ENCODE measurements at regions not wholly inside any gene's neighbourhood (a gene's known extent, or its start where the extent isn't known, plus 50 kb on each side); places are given as distances from the start of the nearest gene placed in this dataset.
A peak's percentile ranks its signal among the peaks of the same experiment; 100 is the strongest.

GRCh38 chr13:75115171-75115570, 366.8 kb downstream of the TBC1D4 start:
- no peak for DNase-seq (ENCODE audit: low read depth)
- TF ChIP-seq CTCF (IDR thresholded peaks at IDR 0.05; ENCODE audit: insufficient read depth, low read depth, low read length, missing control alignments), result no peak
- H3K4me3 ChIP-seq (ENCODE audit: low read length), result no peak overlapping the region

- DNase-seq (ENCODE audit: low read depth), result no peak
- H3K4me3 ChIP-seq (ENCODE audit: low read length), result no peak overlapping the region
- no peak for TF ChIP-seq CTCF (IDR thresholded peaks at IDR 0.05; ENCODE audit: insufficient read depth, low read depth, low read length, missing control alignments)
Observed at GRCh38 chr13:75103976-75104375, 378.0 kb downstream of the TBC1D4 start.

- no peak for TF ChIP-seq CTCF (IDR thresholded peaks at IDR 0.05; ENCODE audit: insufficient read depth, low read depth, low read length, missing control alignments)
- H3K4me3 ChIP-seq (ENCODE audit: low read length), result no peak overlapping the region
- peak; percentile 56 for DNase-seq (ENCODE audit: low read depth)
Observed at GRCh38 chr13:75102001-75102716, 379.8 kb downstream of the TBC1D4 start.

- no peak for TF ChIP-seq CTCF (IDR thresholded peaks at IDR 0.05; ENCODE audit: insufficient read depth, low read depth, low read length, missing control alignments)
- H3K4me3 ChIP-seq (ENCODE audit: low read length), result no peak overlapping the region
- DNase-seq (ENCODE audit: low read depth), result no peak
Observed at GRCh38 chr13:75101348-75101747, 380.6 kb downstream of the TBC1D4 start.

GRCh38 chr13:75092143-75092542, 389.8 kb downstream of the TBC1D4 start:
- no peak for TF ChIP-seq CTCF (IDR thresholded peaks at IDR 0.05; ENCODE audit: insufficient read depth, low read depth, low read length, missing control alignments)
- no peak for DNase-seq (ENCODE audit: low read depth)
- no peak overlapping the region for H3K4me3 ChIP-seq (ENCODE audit: low read length)

- H3K4me3 ChIP-seq (ENCODE audit: low read length), result no peak overlapping the region
- no peak for TF ChIP-seq CTCF (IDR thresholded peaks at IDR 0.05; ENCODE audit: insufficient read depth, low read depth, low read length, missing control alignments)
- no peak for DNase-seq (ENCODE audit: low read depth)
Observed at GRCh38 chr13:75091718-75092117, 390.3 kb downstream of the TBC1D4 start.
